K562 (cell line): ENCODE measurements at regions not wholly inside any gene's neighbourhood (a gene's known extent, or its start where the extent isn't known, plus 50 kb on each side); places are given as distances from the start of the nearest gene placed in this dataset.

Source experiments
- ATAC-seq: fragments of 200-7000 bp; cut with Tn5 transposase; 3 replicates; pipeline ENCODE4 v1.9.1; 2020; ENCODE audit warnings: moderate library complexity
- BruUV-seq: library from RNA; stranded (reverse); fragments of 400-500 nt; replicated peaks from 2 replicates; lab custom pipeline; 2021; lab: Mats Ljungman, UMichigan
- CTCF ChIA-PET: fragments of 300-600 bp; formaldehyde crosslinking; extraction: SDS; loops from one replicate; lab custom pipeline; 2021; ENCODE audit warnings: low intra/inter-chr PET ratio; lab: Yijun Ruan, JAX
- POLR2A ChIA-PET: fragments of 300-600, 350-650 bp; sonication (Branson Sonifier 250); formaldehyde crosslinking; extraction: SDS; loops from one replicate; lab custom pipeline; 2021; ENCODE audit warnings: antibody characterized with exemption, inconsistent platforms; lab: Yijun Ruan, JAX
- DNase-seq, 4 experiments: peaks; one replicate each; pipeline versions ENCODE4 v3.0.0 to v3.0.0-alpha.2; 2011 to 2018; ENCODE audit warnings: low spot score in 3 of 4, mixed read lengths in 3 of 4; ENCODE audit errors: extremely low read depth in 1 of 4
- FAIRE-seq: peaks from 2 replicates; lab custom pipeline; 2011; peaks lifted over from hg19 to GRCh38; lab: Jason Lieb, UNC
- H2AFZ ChIP-seq: 2 replicates; pipeline ENCODE4 v1.6.0; 2011; ENCODE audit warnings: low read depth, low read length, control low read depth, inconsistent platforms
- H3K27ac ChIP-seq: fragments of 200-600 bp; 3 replicates; pipeline ENCODE4 v1.8.0; 2011; ENCODE audit warnings: low read depth, mild to moderate bottlenecking, control low read depth, inconsistent platforms, low read length, moderate library complexity, mixed read lengths; ENCODE audit errors: extremely low read depth
- H3K27me3 ChIP-seq, 2 experiments: fragments of 300-600 bp in 1 of 2; 2 replicates in 1 of 2; 3 replicates in 1 of 2; pipeline versions ENCODE4 v1.6.0 to v1.8.0; 2011; ENCODE audit warnings: inconsistent platforms in 2 of 2, low read length in 2 of 2, mild to moderate bottlenecking in 1 of 2, mixed read lengths in 1 of 2, moderate library complexity in 1 of 2; ENCODE audit not compliant: control insufficient read depth in 2 of 2, insufficient read depth in 2 of 2
- H3K36me3 ChIP-seq: fragments of 300-600 bp; 3 replicates; pipeline ENCODE4 v1.8.0; 2011; ENCODE audit warnings: mild to moderate bottlenecking, low read length, inconsistent platforms; ENCODE audit not compliant: control insufficient read depth, insufficient read depth
- H3K4me1 ChIP-seq, 2 experiments: fragments of 200-600 bp in 1 of 2; replicated peaks in 1 of 2; 2 replicates in 1 of 2; 3 replicates in 1 of 2; pipeline versions ENCODE4 v1.5.1 to v1.8.0; 2011; ENCODE audit warnings: inconsistent platforms in 2 of 2, low read length in 2 of 2, mild to moderate bottlenecking in 1 of 2, mixed read lengths in 1 of 2, moderate library complexity in 1 of 2; ENCODE audit not compliant: control insufficient read depth in 2 of 2, insufficient read depth in 2 of 2
- H3K4me2 ChIP-seq: 2 replicates; pipeline ENCODE4 v1.6.1; 2011; ENCODE audit warnings: low read length, control low read depth, inconsistent platforms, mixed read lengths; ENCODE audit not compliant: insufficient read depth
- H3K4me3 ChIP-seq: fragments of 200-600 bp; sonication (generic), shearing (Covaris generic); 2 replicates; pipeline ENCODE4 v1.5.1; 2016; ENCODE audit warnings: control low read depth, inconsistent platforms
- H3K79me2 ChIP-seq: fragments of 200-600 bp; 3 replicates; pipeline ENCODE4 v1.8.0; 2011; ENCODE audit warnings: low read length, inconsistent platforms; ENCODE audit not compliant: control insufficient read depth, insufficient read depth
- H3K9ac ChIP-seq, 2 experiments: 2 replicates each; pipeline versions ENCODE4 v1.6.0 to v1.6.1; 2011; ENCODE audit warnings: low read depth in 2 of 2, low read length in 2 of 2, control low read depth in 1 of 2, inconsistent platforms in 1 of 2, mild to moderate bottlenecking in 1 of 2, mixed read lengths in 1 of 2; ENCODE audit not compliant: insufficient read depth in 1 of 2
- H3K9me1 ChIP-seq: one replicate; pipeline ENCODE4 v1.6.0; 2011; ENCODE audit warnings: inconsistent platforms, mild to moderate bottlenecking, low read length, moderate library complexity; ENCODE audit not compliant: control insufficient read depth, insufficient read depth
- H3K9me3 ChIP-seq: replicated peaks from 2 replicates; pipeline ENCODE4 v1.5.1; 2011; ENCODE audit warnings: low read depth, low read length, inconsistent platforms; ENCODE audit not compliant: control insufficient read depth, insufficient read depth
- H4K20me1 ChIP-seq: replicated peaks from 2 replicates; pipeline ENCODE4 v1.6.1; 2011; ENCODE audit warnings: low read length, inconsistent platforms, mixed read lengths; ENCODE audit not compliant: control insufficient read depth, insufficient read depth
- CBX1 ChIP-seq: sonication (generic); IDR thresholded peaks from 2 replicates; pipeline ENCODE4 v1.6.1; 2016; ENCODE audit warnings: antibody characterized with exemption, low read depth, mild to moderate bottlenecking
- EGR1 ChIP-seq: fragments of 450-650 bp; conservative IDR thresholded peaks from 2 replicates; pipeline ENCODE4 v1.6.1; 2017; ENCODE audit warnings: mild to moderate bottlenecking
- KHSRP ChIP-seq: fragments of 450-650 bp; IDR thresholded peaks from 2 replicates; pipeline ENCODE4 v1.6.1; 2017
- L3MBTL2 ChIP-seq: fragments of 450-650 bp; IDR thresholded peaks from 2 replicates; pipeline ENCODE4 v1.6.1; 2016; ENCODE audit warnings: mild to moderate bottlenecking, moderate library complexity
- TBL1XR1 ChIP-seq, 2 experiments: IDR thresholded peaks; 2 replicates each; pipeline ENCODE4 v1.6.1; 2012; ENCODE audit warnings: improper control_type of control experiment in 2 of 2, low read length in 2 of 2, mild to moderate bottlenecking in 1 of 2
- TFAM ChIP-seq: fragments of 250-450 bp; sonication (Bioruptor Pico); conservative IDR thresholded peaks from 2 replicates; pipeline ENCODE4 v1.5.0; 2021; ENCODE audit warnings: mild to moderate bottlenecking, moderate library complexity
- VEZF1 ChIP-seq: fragments of 200-800 bp; sonication (Bioruptor generic); IDR thresholded peaks from 2 replicates; pipeline ENCODE4 v1.6.1; 2017; ENCODE audit warnings: missing genetic modification characterization, missing compliant biosample characterization
- ZNF395 ChIP-seq: fragments of 200-800 bp; sonication (Bioruptor generic); IDR thresholded peaks from 2 replicates; pipeline ENCODE4 v1.6.1; 2017; ENCODE audit warnings: missing genetic modification characterization, missing compliant biosample characterization
- WGBS: fragments of 100-300 bp; shearing (Covaris generic); methylation state at CpG from one replicate; pipeline ENCODE4 v1.1.6; 2016; ENCODE audit warnings: low coverage, mixed read lengths; ENCODE audit not compliant: insufficient coverage; ENCODE audit errors: missing lambda C conversion rate; 5-methylcytosine and 5-hydroxymethylcytosine counted together
- in situ Hi-C: fragments of 300-500 bp; cut with MboI; formaldehyde crosslinking; loops from 4 replicates; pipeline ENCODE4 v1.15.0; 2018; ENCODE audit warnings: inconsistent platforms, mixed read lengths
- intact Hi-C: fragments of 100-400 bp; cut with micrococcal nuclease; formaldehyde crosslinking; loops from 2 replicates; pipeline ENCODE4 v1.14.2; 2022
- TF ChIP-seq, protein P1 (sequence below): fragments of 450-650 bp; formaldehyde crosslinking; IDR thresholded peaks from 2 replicates; pipeline ENCODE4 v1.4.0; 2022; ENCODE audit warnings: mild to moderate bottlenecking, moderate library complexity

GRCh38 chr2:11930211-11930761 is 183.9 kb downstream of the LPIN1 start:
- Histone ChIP-seq H3K27ac (no peak overlapping the region), H3K9me1 (no peaks in the 10 kb centered on the region), H3K4me3 (no peak overlapping the region), H3K4me1 (peaks cover 8 to 25% of the 10 kb centered on the region in 2 experiments; a peak in 4 of 5 replicates), H3K36me3 (no peaks in the 10 kb centered on the region), H3K79me2 (no peaks in the 10 kb centered on the region), H3K27me3 (no peaks in the 10 kb centered on the region), H3K9me3 (no peaks in the 10 kb centered on the region), H2AFZ (peak overlapping the region; percentile 3; the same call in 1 of the 2 replicates), H4K20me1 (no peaks in the 10 kb centered on the region), H3K9ac (peak overlapping the region in 1 of 2 experiments; percentile 44; a peak in 1 of 4 replicates), H3K4me2 (no peak overlapping the region)
- intact Hi-C loops = no loop called here
- peak in 1 of 4 experiments; percentile 26 for DNase-seq
- no TSS peak for BruUV-seq
- POLR2A ChIA-PET = interaction anchor here (2.8 kb wide), 1 partner anchor 11 kb away, joined by 12 read pairs; no protein-coding TSS in a partner anchor
- ATAC-seq = peak; percentile 15; the same call in 1 of the 3 replicates
- in situ Hi-C loops = loop anchor here (5.0 kb wide), 1 partner anchor 63 kb away; no protein-coding TSS in a partner anchor
- CTCF ChIA-PET = no interaction called here
- 51% methylated on average over 11 of the region's 11 CpGs for whole genome bisulfite sequencing
- FAIRE-seq = peak; percentile 32
- no peak for TF ChIP-seq KHSRP
- peak; percentile 72; the same call in 1 of the 2 replicates for TF ChIP-seq ZNF395 (CRISPR knock-in tag)
- TF ChIP-seq TFAM (CRISPR knock-in tag) = no peak
- no peak for TF ChIP-seq TBL1XR1 (IDR thresholded peaks at IDR 0.05; ENCODE audit: low read length in 2 of 2)
- peak; percentile 67 for TF ChIP-seq EGR1
- TF ChIP-seq L3MBTL2 = peak; percentile 30; the same call in 1 of the 2 replicates
- TF ChIP-seq VEZF1 = peak; percentile 24; the same call in 1 of the 2 replicates
- 0 out of 2 replicates have a peak, but pooled peaks have one; percentile 34 for TF ChIP-seq CBX1
- TF ChIP-seq, protein P1, sequence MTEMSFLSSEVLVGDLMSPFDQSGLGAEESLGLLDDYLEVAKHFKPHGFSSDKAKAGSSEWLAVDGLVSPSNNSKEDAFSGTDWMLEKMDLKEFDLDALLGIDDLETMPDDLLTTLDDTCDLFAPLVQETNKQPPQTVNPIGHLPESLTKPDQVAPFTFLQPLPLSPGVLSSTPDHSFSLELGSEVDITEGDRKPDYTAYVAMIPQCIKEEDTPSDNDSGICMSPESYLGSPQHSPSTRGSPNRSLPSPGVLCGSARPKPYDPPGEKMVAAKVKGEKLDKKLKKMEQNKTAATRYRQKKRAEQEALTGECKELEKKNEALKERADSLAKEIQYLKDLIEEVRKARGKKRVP = 0 out of 2 replicates have a peak, but pooled peaks have one; percentile 14
